Endothelial cell of umbilical vein (primary cell): ENCODE measurements at regions not wholly inside any gene's neighbourhood (a gene's known extent, or its start where the extent isn't known, plus 50 kb on each side); places are given as distances from the start of the nearest gene placed in this dataset.

Source experiments
- BruUV-seq: library from RNA; stranded (reverse); fragments of 400-500 nt; replicated peaks from 2 replicates; lab custom pipeline; 2021; lab: Mats Ljungman, UMichigan
- CTCF ChIA-PET: fragments of 300-600, 350-600 bp; sonication (Branson Sonifier 250); formaldehyde crosslinking; loops from one replicate; lab custom pipeline; 2021; ENCODE audit warnings: antibody characterized with exemption, inconsistent platforms; lab: Charles Lee
- POLR2A ChIA-PET: fragments of 300-600, 350-600 bp; sonication (Branson Sonifier 250); formaldehyde crosslinking; loops from one replicate; lab custom pipeline; 2021; ENCODE audit warnings: antibody characterized with exemption, inconsistent platforms; lab: Charles Lee
- DNase-seq: peaks from one replicate; pipeline ENCODE4 v3.0.0-alpha.2; 2011; ENCODE audit warnings: low read depth, low spot score
- FAIRE-seq: peaks from 2 replicates; lab custom pipeline; 2011; peaks lifted over from hg19 to GRCh38; lab: Jason Lieb, UNC
- H2AFZ ChIP-seq: 2 replicates; pipeline ENCODE4 v1.6.0; 2012; ENCODE audit warnings: low read depth, low read length, control low read depth, inconsistent platforms
- H3K27ac ChIP-seq: 2 replicates; pipeline ENCODE4 v1.5.1; 2011; ENCODE audit warnings: low read depth, mild to moderate bottlenecking, control low read depth, low read length, moderate library complexity; ENCODE audit not compliant: insufficient read depth
- H3K27me3 ChIP-seq, 2 experiments: 2 replicates each; pipeline versions ENCODE4 v1.6.0 to v1.6.1; 2011; ENCODE audit warnings: low read length in 2 of 2, mixed read lengths in 1 of 2; ENCODE audit not compliant: control insufficient read depth in 2 of 2, insufficient read depth in 2 of 2
- H3K36me3 ChIP-seq, 2 experiments: 2 replicates in 1 of 2; 3 replicates in 1 of 2; pipeline ENCODE4 v1.5.1; 2011; ENCODE audit warnings: low read length in 2 of 2, mild to moderate bottlenecking in 1 of 2, moderate library complexity in 1 of 2; ENCODE audit not compliant: control insufficient read depth in 2 of 2, insufficient read depth in 2 of 2; ENCODE audit errors: extremely low read depth in 1 of 2
- H3K4me1 ChIP-seq: 3 replicates; pipeline ENCODE4 v1.5.1; 2011; ENCODE audit warnings: mild to moderate bottlenecking, low read length; ENCODE audit not compliant: control insufficient read depth, insufficient read depth; ENCODE audit errors: extremely low read depth
- H3K4me2 ChIP-seq: 2 replicates; pipeline ENCODE4 v1.6.1; 2011; ENCODE audit warnings: low read length, control low read depth, mixed read lengths; ENCODE audit not compliant: insufficient read depth
- H3K4me3 ChIP-seq, 3 experiments: fragments of 200-600 bp in 1 of 3; sonication (generic), shearing (Covaris generic) in 1 of 3; replicated peaks in 1 of 3; 2 replicates each; pipeline ENCODE4 v1.5.1; 2011 to 2016; ENCODE audit warnings: control low read depth in 3 of 3, low read length in 3 of 3, mild to moderate bottlenecking in 2 of 3, inconsistent platforms in 1 of 3, low read depth in 1 of 3, moderate library complexity in 1 of 3; ENCODE audit not compliant: insufficient read depth in 1 of 3
- H3K79me2 ChIP-seq: 2 replicates; pipeline ENCODE4 v1.6.0; 2012; ENCODE audit warnings: low read length, inconsistent platforms; ENCODE audit not compliant: control insufficient read depth, insufficient read depth
- H3K9ac ChIP-seq: replicated peaks from 2 replicates; pipeline ENCODE3; 2011; ENCODE audit warnings: low read length, control low read depth; ENCODE audit not compliant: insufficient read depth; ENCODE audit errors: extremely low read depth
- H3K9me1 ChIP-seq: replicated peaks from 3 replicates; pipeline ENCODE4 v1.6.0; 2011; ENCODE audit warnings: mild to moderate bottlenecking, low read length; ENCODE audit not compliant: control insufficient read depth, insufficient read depth; ENCODE audit errors: extremely low read depth
- H3K9me3 ChIP-seq: replicated peaks from 2 replicates; pipeline ENCODE4 v1.5.1; 2012; ENCODE audit warnings: low read length, inconsistent platforms; ENCODE audit not compliant: control insufficient read depth, insufficient read depth
- H4K20me1 ChIP-seq: replicated peaks from 2 replicates; pipeline ENCODE3; 2011; ENCODE audit warnings: mild to moderate bottlenecking, low read length; ENCODE audit not compliant: control insufficient read depth, insufficient read depth; ENCODE audit errors: extremely low read depth
- CTCF ChIP-seq, 2 donors: IDR thresholded peaks; 1 replicate in 1 of 2; 2 replicates in 1 of 2; pipeline ENCODE4 v1.5.1; 2011; ENCODE audit warnings: low read length in 2 of 2, mild to moderate bottlenecking in 2 of 2, moderate library complexity in 2 of 2, control low read depth in 1 of 2, inconsistent platforms in 1 of 2, low read depth in 1 of 2; ENCODE audit not compliant: insufficient read depth in 1 of 2; ENCODE audit errors: extremely low read depth in 1 of 2
- EZH2 ChIP-seq: IDR thresholded peaks from 2 replicates; pipeline ENCODE4 v1.6.1; 2012; ENCODE audit warnings: borderline replicate concordance, low read depth, mild to moderate bottlenecking, moderate library complexity, low read length, inconsistent platforms; ENCODE audit not compliant: severe bottlenecking
- FOS ChIP-seq: IDR thresholded peaks from 2 replicates; pipeline ENCODE4 v1.6.1; 2011; ENCODE audit warnings: mild to moderate bottlenecking, low read length, moderate library complexity, borderline replicate concordance; ENCODE audit not compliant: insufficient read depth
- GATA2 ChIP-seq: IDR thresholded peaks from 2 replicates; pipeline ENCODE4 v1.7.0; 2011; ENCODE audit warnings: low read depth, mild to moderate bottlenecking, moderate library complexity, mixed read lengths, low read length; ENCODE audit not compliant: insufficient read length, insufficient read depth
- JUN ChIP-seq: IDR thresholded peaks from 2 replicates; pipeline ENCODE4 v1.6.1; 2011; ENCODE audit warnings: borderline replicate concordance, low read depth; ENCODE audit not compliant: insufficient read length, insufficient read depth
- MAX ChIP-seq: IDR thresholded peaks from 2 replicates; pipeline ENCODE4 v1.6.1; 2011; ENCODE audit not compliant: insufficient read depth, insufficient read length
- MYC ChIP-seq: IDR thresholded peaks from one replicate; pipeline ENCODE4 v1.6.1; 2011; ENCODE audit warnings: mild to moderate bottlenecking, low read depth, low read length
- POLR2A ChIP-seq: IDR thresholded peaks from 2 replicates; pipeline ENCODE4 v1.6.1; 2012; ENCODE audit warnings: low read depth, mild to moderate bottlenecking, control low read depth, low read length
- POLR2AphosphoS5 ChIP-seq: IDR thresholded peaks from 2 replicates; pipeline ENCODE4 v1.6.1; 2012; ENCODE audit warnings: low read depth, mild to moderate bottlenecking, control low read depth, low read length, moderate library complexity; ENCODE audit not compliant: insufficient read depth
- dilution Hi-C: fragments of 300-500 bp; cut with MboI; formaldehyde crosslinking; loops from one replicate; pipeline ENCODE4 v1.15.0; 2019; ENCODE audit warnings: low sequenced_read_pairs; ENCODE audit not compliant: extremely low pct_ligation_motif_present
- intact Hi-C: fragments of 100-400 bp; cut with micrococcal nuclease; formaldehyde crosslinking; loops from one replicate; pipeline ENCODE4 v1.10.0; 2022

GRCh38 chr3:64803469-64803868, 115.7 kb upstream of the ADAMTS9 start:
- no peak for FAIRE-seq
- intact Hi-C loops (no loop called here), dilution Hi-C loops (no loop called here)

GRCh38 chr3:64802460-64802859, 114.7 kb upstream of the ADAMTS9 start:
- dilution Hi-C loops: no loop called here
- Histone ChIP-seq H3K36me3 (no peaks in the 10 kb centered on the region), H4K20me1 (no peaks in the 10 kb centered on the region), H3K4me1 (peaks cover 17% of the 10 kb centered on the region), H3K27ac (no peak overlapping the region), H3K4me3 (no peak overlapping the region), H3K9me1 (no peaks in the 10 kb centered on the region), H3K4me2 (no peak overlapping the region), H3K79me2 (no peaks in the 10 kb centered on the region), H3K27me3 (no peaks in the 10 kb centered on the region), H3K9ac (no peak overlapping the region), H3K9me3 (no peaks in the 10 kb centered on the region), H2AFZ (peak overlapping the region; percentile 42)
- DNase-seq (peak; percentile 19), FAIRE-seq (no peak)
- POLR2A ChIA-PET: no interaction called here
- BruUV-seq: no TSS peak
- TF ChIP-seq MYC (no peak), EZH2 (no peak), POLR2A (no peak), CTCF (IDR thresholded peaks at IDR 0.05; ENCODE audit: extremely low read depth in 1 of 2, insufficient read depth in 1 of 2, low read depth in 1 of 2, low read length in 2 of 2) (no peak), POLR2AphosphoS5 (no peak), GATA2 (no peak), JUN (no peak), MAX (no peak), FOS (no peak)
- intact Hi-C loops: no loop called here
- CTCF ChIA-PET: interaction anchor here (0.8 to 2.0 kb wide), 2 partner anchors 10 to 127 kb away, joined by 3 to 6 read pairs; no protein-coding TSS in a partner anchor

More at GRCh38 chr3:64803469-64803868, 115.7 kb upstream of the ADAMTS9 start:
- ChIA-PET POLR2A (no interaction called here), CTCF (interaction anchor here (0.8 kb wide), 1 partner anchor 9 kb away, joined by 3 read pairs; no protein-coding TSS in a partner anchor)
- Histone ChIP-seq H3K4me2 (no peak overlapping the region), H3K79me2 (no peaks in the 10 kb centered on the region), H3K9ac (no peak overlapping the region), H3K36me3 (no peaks in the 10 kb centered on the region), H4K20me1 (no peaks in the 10 kb centered on the region), H3K27me3 (no peaks in the 10 kb centered on the region), H3K9me3 (no peaks in the 10 kb centered on the region), H3K4me1 (peaks cover 13% of the 10 kb centered on the region), H3K27ac (no peak overlapping the region), H3K9me1 (no peaks in the 10 kb centered on the region), H2AFZ (no peak overlapping the region), H3K4me3 (no peak overlapping the region)
- TF ChIP-seq FOS (no peak), POLR2A (no peak), CTCF (IDR thresholded peaks at IDR 0.05; ENCODE audit: extremely low read depth in 1 of 2, insufficient read depth in 1 of 2, low read depth in 1 of 2, low read length in 2 of 2) (no peak)
- BruUV-seq: no TSS peak
- no peak for DNase-seq
